ENCODE measurements at regions not wholly inside any gene's neighbourhood (a gene's known extent, or its start where the extent isn't known, plus 50 kb on each side); places are given as distances from the start of the nearest gene placed in this dataset.
A peak's percentile ranks its signal among the peaks of the same experiment; 100 is the strongest.

GRCh38 chr17:54608634-54609155, 292.0 kb upstream of the TOM1L1 start:
- Histone ChIP-seq H3K27me3 (ENCODE audit: insufficient read depth, low read depth, low read length) (no peaks in the 10 kb centered on the region), H3K27ac (ENCODE audit: low read length) (no peak overlapping the region), H3F3A (ENCODE audit: insufficient read depth, low read length, poor library complexity, severe bottlenecking) (no peaks in the 10 kb centered on the region), H3K4me2 (ENCODE audit: low read length) (no peak overlapping the region), H4K20me1 (ENCODE audit: insufficient read depth) (no peaks in the 10 kb centered on the region), H2AFZ (ENCODE audit: low read depth, low read length) (no peak overlapping the region), H3K9ac (ENCODE audit: low read length) (no peak overlapping the region), H3K79me2 (replicated peaks; ENCODE audit: insufficient read depth, low read length) (no peaks in the 10 kb centered on the region), H3K9me2 (ENCODE audit: insufficient read depth, low read length) (no peaks in the 10 kb centered on the region), H3K9me3 (ENCODE audit: low read length) (peaks cover 8% of the 10 kb centered on the region), H3K4me3 (ENCODE audit: low read length) (no peak overlapping the region), H3K36me3 (ENCODE audit: insufficient read depth, low read length) (no peaks in the 10 kb centered on the region)
- TF ChIP-seq EP300 (conservative IDR thresholded peaks at IDR 0.05; ENCODE audit: poor library complexity, severe bottlenecking) (no peak), POLR2AphosphoS5 (IDR thresholded peaks at IDR 0.05) (no peak), SMC3 (conservative IDR thresholded peaks at IDR 0.05; ENCODE audit: poor library complexity) (no peak), TAF1 (IDR thresholded peaks at IDR 0.05; ENCODE audit: low read depth) (no peak), RAD21 (conservative IDR thresholded peaks at IDR 0.05) (no peak), MXI1 (conservative IDR thresholded peaks at IDR 0.05; ENCODE audit: poor library complexity, severe bottlenecking) (no peak), EZH2 (IDR thresholded peaks at IDR 0.05; ENCODE audit: borderline replicate concordance, insufficient read depth, low read length, poor library complexity, severe bottlenecking) (no peak), CTCF (IDR thresholded peaks at IDR 0.05; ENCODE audit: poor library complexity, severe bottlenecking) (no peak), REST (IDR thresholded peaks at IDR 0.05; ENCODE audit: borderline replicate concordance) (no peak)

- Histone ChIP-seq H3K9ac (ENCODE audit: low read length) (no peak overlapping the region), H3K9me2 (ENCODE audit: insufficient read depth, low read length) (no peaks in the 10 kb centered on the region), H2AFZ (ENCODE audit: low read depth, low read length) (no peak overlapping the region), H3K4me3 (ENCODE audit: low read length) (no peak overlapping the region), H3K9me3 (ENCODE audit: low read length) (no peaks in the 10 kb centered on the region), H4K20me1 (ENCODE audit: insufficient read depth) (no peaks in the 10 kb centered on the region), H3K36me3 (ENCODE audit: insufficient read depth, low read length) (no peaks in the 10 kb centered on the region), H3F3A (ENCODE audit: insufficient read depth, low read length, poor library complexity, severe bottlenecking) (no peaks in the 10 kb centered on the region), H3K79me2 (replicated peaks; ENCODE audit: insufficient read depth, low read length) (no peaks in the 10 kb centered on the region), H3K27me3 (ENCODE audit: insufficient read depth, low read depth, low read length) (no peaks in the 10 kb centered on the region), H3K4me2 (ENCODE audit: low read length) (no peak overlapping the region), H3K27ac (ENCODE audit: low read length) (no peak overlapping the region)
- TF ChIP-seq REST (IDR thresholded peaks at IDR 0.05; ENCODE audit: borderline replicate concordance) (peak; percentile 95), SMC3 (conservative IDR thresholded peaks at IDR 0.05; ENCODE audit: poor library complexity) (peak; percentile 57), CTCF (IDR thresholded peaks at IDR 0.05; ENCODE audit: poor library complexity, severe bottlenecking) (peak; percentile 65), POLR2AphosphoS5 (IDR thresholded peaks at IDR 0.05) (peak; percentile 80), TAF1 (IDR thresholded peaks at IDR 0.05; ENCODE audit: low read depth) (no peak), MXI1 (conservative IDR thresholded peaks at IDR 0.05; ENCODE audit: poor library complexity, severe bottlenecking) (peak; percentile 36), RAD21 (conservative IDR thresholded peaks at IDR 0.05) (peak; percentile 62), EZH2 (IDR thresholded peaks at IDR 0.05; ENCODE audit: borderline replicate concordance, insufficient read depth, low read length, poor library complexity, severe bottlenecking) (no peak), EP300 (conservative IDR thresholded peaks at IDR 0.05; ENCODE audit: poor library complexity, severe bottlenecking) (peak; percentile 92)
Observed at GRCh38 chr17:54620399-54620978, 280.2 kb upstream of the TOM1L1 start.
